ENCODE measurements at regions not wholly inside any gene's neighbourhood (a gene's known extent, or its start where the extent isn't known, plus 50 kb on each side); places are given as distances from the start of the nearest gene placed in this dataset.

DNA sequence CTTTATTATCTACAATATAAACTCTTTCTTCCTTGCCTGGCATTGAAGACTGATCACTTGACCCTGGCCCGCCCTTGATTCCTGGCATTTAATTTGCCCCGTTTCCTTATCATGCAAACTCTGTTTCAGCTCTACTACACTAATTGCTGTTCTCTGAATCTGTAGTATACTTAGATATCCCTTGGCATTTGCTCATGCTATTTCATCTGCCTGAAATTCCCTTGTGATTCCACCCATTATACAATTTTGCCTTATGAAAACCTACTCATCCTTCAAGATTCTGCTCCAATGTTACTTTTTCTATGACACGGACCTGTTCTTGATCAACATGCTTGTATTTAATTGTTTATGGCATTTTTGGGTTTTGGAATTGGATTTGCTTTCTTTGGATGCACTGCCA is 459.9 kb upstream of the AMOT start (continued):
- TF ChIP-seq PHF8 (conservative IDR thresholded peaks at IDR 0.05; ENCODE audit: low read depth, low read length) (no peak), NRF1 (IDR thresholded peaks at IDR 0.05; ENCODE audit: low read depth, low read length) (no peak), SIRT6 (IDR thresholded peaks at IDR 0.05; ENCODE audit: low read length) (no peak), SRF (IDR thresholded peaks at IDR 0.05; ENCODE audit: low read depth, low read length) (no peak), EGR1 (IDR thresholded peaks at IDR 0.05; ENCODE audit: borderline replicate concordance, low read depth, low read length) (no peak)
